Endothelial cell of umbilical vein (primary cell): ENCODE measurements at regions not wholly inside any gene's neighbourhood (a gene's known extent, or its start where the extent isn't known, plus 50 kb on each side); places are given as distances from the start of the nearest gene placed in this dataset.

Experiments
- BruUV-seq: library from RNA; stranded (reverse); fragments of 400-500 nt; replicated peaks from 2 replicates; lab custom pipeline; 2021; lab: Mats Ljungman, UMichigan
- CTCF ChIA-PET: fragments of 300-600, 350-600 bp; sonication (Branson Sonifier 250); formaldehyde crosslinking; loops from one replicate; lab custom pipeline; 2021; ENCODE audit warnings: antibody characterized with exemption, inconsistent platforms; lab: Charles Lee
- POLR2A ChIA-PET: fragments of 300-600, 350-600 bp; sonication (Branson Sonifier 250); formaldehyde crosslinking; loops from one replicate; lab custom pipeline; 2021; ENCODE audit warnings: antibody characterized with exemption, inconsistent platforms; lab: Charles Lee
- DNase-seq: peaks from one replicate; pipeline ENCODE4 v3.0.0-alpha.2; 2011; ENCODE audit warnings: low read depth, low spot score
- FAIRE-seq: peaks from 2 replicates; lab custom pipeline; 2011; peaks lifted over from hg19 to GRCh38; lab: Jason Lieb, UNC
- H2AFZ ChIP-seq: 2 replicates; pipeline ENCODE4 v1.6.0; 2012; ENCODE audit warnings: low read depth, low read length, control low read depth, inconsistent platforms
- H3K27ac ChIP-seq: 2 replicates; pipeline ENCODE4 v1.5.1; 2011; ENCODE audit warnings: low read depth, mild to moderate bottlenecking, control low read depth, low read length, moderate library complexity; ENCODE audit not compliant: insufficient read depth
- H3K27me3 ChIP-seq, 2 experiments: 2 replicates each; pipeline versions ENCODE4 v1.6.0 to v1.6.1; 2011; ENCODE audit warnings: low read length in 2 of 2, mixed read lengths in 1 of 2; ENCODE audit not compliant: control insufficient read depth in 2 of 2, insufficient read depth in 2 of 2
- H3K36me3 ChIP-seq, 2 experiments: 2 replicates in 1 of 2; 3 replicates in 1 of 2; pipeline ENCODE4 v1.5.1; 2011; ENCODE audit warnings: low read length in 2 of 2, mild to moderate bottlenecking in 1 of 2, moderate library complexity in 1 of 2; ENCODE audit not compliant: control insufficient read depth in 2 of 2, insufficient read depth in 2 of 2; ENCODE audit errors: extremely low read depth in 1 of 2
- H3K4me1 ChIP-seq: 3 replicates; pipeline ENCODE4 v1.5.1; 2011; ENCODE audit warnings: mild to moderate bottlenecking, low read length; ENCODE audit not compliant: control insufficient read depth, insufficient read depth; ENCODE audit errors: extremely low read depth
- H3K4me2 ChIP-seq: 2 replicates; pipeline ENCODE4 v1.6.1; 2011; ENCODE audit warnings: low read length, control low read depth, mixed read lengths; ENCODE audit not compliant: insufficient read depth
- H3K4me3 ChIP-seq, 3 experiments: fragments of 200-600 bp in 1 of 3; sonication (generic), shearing (Covaris generic) in 1 of 3; replicated peaks in 1 of 3; 2 replicates each; pipeline ENCODE4 v1.5.1; 2011 to 2016; ENCODE audit warnings: control low read depth in 3 of 3, low read length in 3 of 3, mild to moderate bottlenecking in 2 of 3, inconsistent platforms in 1 of 3, low read depth in 1 of 3, moderate library complexity in 1 of 3; ENCODE audit not compliant: insufficient read depth in 1 of 3
- H3K79me2 ChIP-seq: 2 replicates; pipeline ENCODE4 v1.6.0; 2012; ENCODE audit warnings: low read length, inconsistent platforms; ENCODE audit not compliant: control insufficient read depth, insufficient read depth
- H3K9ac ChIP-seq: replicated peaks from 2 replicates; pipeline ENCODE3; 2011; ENCODE audit warnings: low read length, control low read depth; ENCODE audit not compliant: insufficient read depth; ENCODE audit errors: extremely low read depth
- H3K9me1 ChIP-seq: replicated peaks from 3 replicates; pipeline ENCODE4 v1.6.0; 2011; ENCODE audit warnings: mild to moderate bottlenecking, low read length; ENCODE audit not compliant: control insufficient read depth, insufficient read depth; ENCODE audit errors: extremely low read depth
- H3K9me3 ChIP-seq: replicated peaks from 2 replicates; pipeline ENCODE4 v1.5.1; 2012; ENCODE audit warnings: low read length, inconsistent platforms; ENCODE audit not compliant: control insufficient read depth, insufficient read depth
- H4K20me1 ChIP-seq: replicated peaks from 2 replicates; pipeline ENCODE3; 2011; ENCODE audit warnings: mild to moderate bottlenecking, low read length; ENCODE audit not compliant: control insufficient read depth, insufficient read depth; ENCODE audit errors: extremely low read depth
- EZH2 ChIP-seq: IDR thresholded peaks from 2 replicates; pipeline ENCODE4 v1.6.1; 2012; ENCODE audit warnings: borderline replicate concordance, low read depth, mild to moderate bottlenecking, moderate library complexity, low read length, inconsistent platforms; ENCODE audit not compliant: severe bottlenecking
- FOS ChIP-seq: IDR thresholded peaks from 2 replicates; pipeline ENCODE4 v1.6.1; 2011; ENCODE audit warnings: mild to moderate bottlenecking, low read length, moderate library complexity, borderline replicate concordance; ENCODE audit not compliant: insufficient read depth
- GATA2 ChIP-seq: IDR thresholded peaks from 2 replicates; pipeline ENCODE4 v1.7.0; 2011; ENCODE audit warnings: low read depth, mild to moderate bottlenecking, moderate library complexity, mixed read lengths, low read length; ENCODE audit not compliant: insufficient read length, insufficient read depth
- JUN ChIP-seq: IDR thresholded peaks from 2 replicates; pipeline ENCODE4 v1.6.1; 2011; ENCODE audit warnings: borderline replicate concordance, low read depth; ENCODE audit not compliant: insufficient read length, insufficient read depth
- MAX ChIP-seq: IDR thresholded peaks from 2 replicates; pipeline ENCODE4 v1.6.1; 2011; ENCODE audit not compliant: insufficient read depth, insufficient read length
- MYC ChIP-seq: IDR thresholded peaks from one replicate; pipeline ENCODE4 v1.6.1; 2011; ENCODE audit warnings: mild to moderate bottlenecking, low read depth, low read length
- POLR2A ChIP-seq: IDR thresholded peaks from 2 replicates; pipeline ENCODE4 v1.6.1; 2012; ENCODE audit warnings: low read depth, mild to moderate bottlenecking, control low read depth, low read length
- POLR2AphosphoS5 ChIP-seq: IDR thresholded peaks from 2 replicates; pipeline ENCODE4 v1.6.1; 2012; ENCODE audit warnings: low read depth, mild to moderate bottlenecking, control low read depth, low read length, moderate library complexity; ENCODE audit not compliant: insufficient read depth
- dilution Hi-C: fragments of 300-500 bp; cut with MboI; formaldehyde crosslinking; loops from one replicate; pipeline ENCODE4 v1.15.0; 2019; ENCODE audit warnings: low sequenced_read_pairs; ENCODE audit not compliant: extremely low pct_ligation_motif_present
- intact Hi-C: fragments of 100-400 bp; cut with micrococcal nuclease; formaldehyde crosslinking; loops from one replicate; pipeline ENCODE4 v1.10.0; 2022
- TF ChIP-seq, protein P1 (sequence below), 2 donors: IDR thresholded peaks; 1 replicate in 1 of 2; 2 replicates in 1 of 2; pipeline ENCODE4 v1.5.1; 2011; ENCODE audit warnings: low read length in 2 of 2, mild to moderate bottlenecking in 2 of 2, moderate library complexity in 2 of 2, control low read depth in 1 of 2, inconsistent platforms in 1 of 2, low read depth in 1 of 2; ENCODE audit not compliant: insufficient read depth in 1 of 2; ENCODE audit errors: extremely low read depth in 1 of 2

- H3K9me3 ChIP-seq: no peaks in the 10 kb centered on the region
- no peak for FAIRE-seq
- CTCF ChIA-PET: interaction anchor here (1.2 to 1.6 kb wide), 3 partner anchors 27 to 180 kb away, joined by 3 to 5 read pairs (median 4); no protein-coding TSS in a partner anchor
- no peaks in the 10 kb centered on the region for H3K27me3 ChIP-seq
- H3K27ac ChIP-seq: no peak overlapping the region
- no peaks in the 10 kb centered on the region for H3K79me2 ChIP-seq
- no peaks in the 10 kb centered on the region for H3K36me3 ChIP-seq
- no peak overlapping the region for H2AFZ ChIP-seq
- intact Hi-C loops (no loop called here), dilution Hi-C loops (no loop called here)
- no peaks in the 10 kb centered on the region for H3K9me1 ChIP-seq
- H3K9ac ChIP-seq: no peak overlapping the region
- POLR2A ChIA-PET: no interaction called here
- BruUV-seq: no TSS peak
- no peak overlapping the region for H3K4me3 ChIP-seq
- H3K4me2 ChIP-seq: no peak overlapping the region
- H3K4me1 ChIP-seq: peaks cover 4% of the 10 kb centered on the region
- no peak for DNase-seq
- no peaks in the 10 kb centered on the region for H4K20me1 ChIP-seq
- TF ChIP-seq JUN (no peak), POLR2AphosphoS5 (no peak), MYC (no peak), EZH2 (no peak), POLR2A (no peak), MAX (no peak), GATA2 (no peak), FOS (no peak)
- TF ChIP-seq, protein P1, sequence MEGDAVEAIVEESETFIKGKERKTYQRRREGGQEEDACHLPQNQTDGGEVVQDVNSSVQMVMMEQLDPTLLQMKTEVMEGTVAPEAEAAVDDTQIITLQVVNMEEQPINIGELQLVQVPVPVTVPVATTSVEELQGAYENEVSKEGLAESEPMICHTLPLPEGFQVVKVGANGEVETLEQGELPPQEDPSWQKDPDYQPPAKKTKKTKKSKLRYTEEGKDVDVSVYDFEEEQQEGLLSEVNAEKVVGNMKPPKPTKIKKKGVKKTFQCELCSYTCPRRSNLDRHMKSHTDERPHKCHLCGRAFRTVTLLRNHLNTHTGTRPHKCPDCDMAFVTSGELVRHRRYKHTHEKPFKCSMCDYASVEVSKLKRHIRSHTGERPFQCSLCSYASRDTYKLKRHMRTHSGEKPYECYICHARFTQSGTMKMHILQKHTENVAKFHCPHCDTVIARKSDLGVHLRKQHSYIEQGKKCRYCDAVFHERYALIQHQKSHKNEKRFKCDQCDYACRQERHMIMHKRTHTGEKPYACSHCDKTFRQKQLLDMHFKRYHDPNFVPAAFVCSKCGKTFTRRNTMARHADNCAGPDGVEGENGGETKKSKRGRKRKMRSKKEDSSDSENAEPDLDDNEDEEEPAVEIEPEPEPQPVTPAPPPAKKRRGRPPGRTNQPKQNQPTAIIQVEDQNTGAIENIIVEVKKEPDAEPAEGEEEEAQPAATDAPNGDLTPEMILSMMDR (IDR thresholded peaks at IDR 0.05; ENCODE audit: extremely low read depth in 1 of 2, insufficient read depth in 1 of 2, low read depth in 1 of 2, low read length in 2 of 2): no peak
Measured at GRCh38 chr1:183736343-183736742, 68.6 kb upstream of the RGL1 start.
